G401.6 (cell line): ENCODE measurements at regions not wholly inside any gene's neighbourhood (a gene's known extent, or its start where the extent isn't known, plus 50 kb on each side); places are given as distances from the start of the nearest gene placed in this dataset.
"Not testable (repeated sequence)": the region's sequence is repeated elsewhere in the genome, so short reads cannot be mapped to it uniquely, and the experiment has no call there.

Experiments
- FAIRE-seq: peaks from 2 replicates; lab custom pipeline; 2012; peaks lifted over from hg19 to GRCh38; lab: Jason Lieb, UNC

GRCh38 chr2:160803881-160804280, 310.3 kb upstream of the RBMS1 start:
- FAIRE-seq = no peak

- no peak for FAIRE-seq
Observed at GRCh38 chr2:160810406-160810805, 316.8 kb upstream of the RBMS1 start.

GRCh38 chr2:160812830-160813505, 319.4 kb upstream of the RBMS1 start:
- no peak for FAIRE-seq

- FAIRE-seq = no peak
Observed at GRCh38 chr2:160813506-160813858, 319.9 kb upstream of the RBMS1 start.

GRCh38 chr2:160816916-160817499, 323.4 kb upstream of the RBMS1 start:
- no peak for FAIRE-seq

GRCh38 chr2:160820691-160821090, 327.1 kb upstream of the RBMS1 start:
- no peak for FAIRE-seq

- no peak for FAIRE-seq
Observed at GRCh38 chr2:160822006-160822405, 328.4 kb upstream of the RBMS1 start.

- no peak for FAIRE-seq
Observed at GRCh38 chr2:160825433-160825832, 331.8 kb upstream of the RBMS1 start.

- FAIRE-seq = no peak
Observed at GRCh38 chr2:160826496-160826895, 332.9 kb upstream of the RBMS1 start.

- no peak for FAIRE-seq
Observed at GRCh38 chr2:160828076-160828475, 332.2 kb upstream of the TANK start.

GRCh38 chr2:160832381-160832780, 327.8 kb upstream of the TANK start:
- FAIRE-seq = not testable (repeated sequence)

GRCh38 chr2:160835166-160835565, 325.1 kb upstream of the TANK start:
- FAIRE-seq = no peak

- no peak for FAIRE-seq
Observed at GRCh38 chr2:160836755-160837154, 323.5 kb upstream of the TANK start.

GRCh38 chr2:160837416-160837815, 322.8 kb upstream of the TANK start:
- no peak for FAIRE-seq

- no peak for FAIRE-seq
Observed at GRCh38 chr2:160838147-160838546, 322.1 kb upstream of the TANK start.

- FAIRE-seq = no peak
Observed at GRCh38 chr2:160838691-160839090, 321.5 kb upstream of the TANK start.

- no peak for FAIRE-seq
Observed at GRCh38 chr2:160842286-160842685, 317.9 kb upstream of the TANK start.

- no peak for FAIRE-seq
Observed at GRCh38 chr2:160859096-160859495, 301.1 kb upstream of the TANK start.

GRCh38 chr2:160862226-160862625, 298.0 kb upstream of the TANK start:
- FAIRE-seq = no peak

- no peak for FAIRE-seq
Observed at GRCh38 chr2:160868891-160869290, 291.3 kb upstream of the TANK start.

GRCh38 chr2:160869411-160869810, 290.8 kb upstream of the TANK start:
- FAIRE-seq = no peak

- no peak for FAIRE-seq
Observed at GRCh38 chr2:160870729-160871465, 289.3 kb upstream of the TANK start.

- FAIRE-seq = no peak
Observed at GRCh38 chr2:160871953-160872352, 288.3 kb upstream of the TANK start.

GRCh38 chr2:160876029-160876428, 284.2 kb upstream of the TANK start:
- no peak for FAIRE-seq
